NCI-H345 treated with DMSO at 0.1 percent for 48 hours (cell line): ENCODE measurements at regions not wholly inside any gene's neighbourhood (a gene's known extent, or its start where the extent isn't known, plus 50 kb on each side); places are given as distances from the start of the nearest gene placed in this dataset.

Experiments
- DNase-seq: peaks from one replicate; lab custom pipeline; 2025; ENCODE audit not compliant: unreplicated experiment; lab: John Stamatoyannopoulos, UW

- DNase-seq, result no peak
Observed at GRCh38 chr16:59296888-59297287, 562.8 kb upstream of the GOT2 start.

- no peak for DNase-seq
Observed at GRCh38 chr16:59295993-59296736, 562.0 kb upstream of the GOT2 start.

GRCh38 chr16:59295474-59295873 lies 561.4 kb upstream of the GOT2 start:
- DNase-seq, result no peak

GRCh38 chr16:59290718-59291117 lies 556.6 kb upstream of the GOT2 start:
- no peak for DNase-seq

- no peak for DNase-seq
Observed at GRCh38 chr16:59289151-59289550, 555.0 kb upstream of the GOT2 start.

- DNase-seq, result no peak
Observed at GRCh38 chr16:59274141-59274540, 540.0 kb upstream of the GOT2 start.

GRCh38 chr16:59263955-59264354 lies 529.8 kb upstream of the GOT2 start:
- no peak for DNase-seq

GRCh38 chr16:59260892-59261291 lies 526.8 kb upstream of the GOT2 start:
- DNase-seq, result no peak

GRCh38 chr16:59259950-59260319 lies 525.8 kb upstream of the GOT2 start:
- no peak for DNase-seq

GRCh38 chr16:59259074-59259949 lies 525.2 kb upstream of the GOT2 start:
- no peak for DNase-seq

- DNase-seq, result no peak
Observed at GRCh38 chr16:59252317-59252716, 518.2 kb upstream of the GOT2 start.

GRCh38 chr16:59249011-59249410 lies 514.9 kb upstream of the GOT2 start:
- no peak for DNase-seq

GRCh38 chr16:59242556-59242955 lies 508.4 kb upstream of the GOT2 start:
- no peak for DNase-seq

GRCh38 chr16:59238246-59238645 lies 504.1 kb upstream of the GOT2 start:
- DNase-seq, result no peak

GRCh38 chr16:59236804-59237458 lies 502.8 kb upstream of the GOT2 start:
- no peak for DNase-seq

- no peak for DNase-seq
Observed at GRCh38 chr16:59224401-59224800, 490.3 kb upstream of the GOT2 start.

GRCh38 chr16:59220011-59220410 lies 485.9 kb upstream of the GOT2 start:
- no peak for DNase-seq

GRCh38 chr16:59216291-59216690 lies 482.2 kb upstream of the GOT2 start:
- no peak for DNase-seq

GRCh38 chr16:59214455-59214854 lies 480.3 kb upstream of the GOT2 start:
- no peak for DNase-seq

GRCh38 chr16:59213952-59214351 lies 479.8 kb upstream of the GOT2 start:
- DNase-seq, result no peak

- no peak for DNase-seq
Observed at GRCh38 chr16:59212492-59213024, 478.4 kb upstream of the GOT2 start.
